ENCODE measurements at regions not wholly inside any gene's neighbourhood (a gene's known extent, or its start where the extent isn't known, plus 50 kb on each side); places are given as distances from the start of the nearest gene placed in this dataset.

DNA sequence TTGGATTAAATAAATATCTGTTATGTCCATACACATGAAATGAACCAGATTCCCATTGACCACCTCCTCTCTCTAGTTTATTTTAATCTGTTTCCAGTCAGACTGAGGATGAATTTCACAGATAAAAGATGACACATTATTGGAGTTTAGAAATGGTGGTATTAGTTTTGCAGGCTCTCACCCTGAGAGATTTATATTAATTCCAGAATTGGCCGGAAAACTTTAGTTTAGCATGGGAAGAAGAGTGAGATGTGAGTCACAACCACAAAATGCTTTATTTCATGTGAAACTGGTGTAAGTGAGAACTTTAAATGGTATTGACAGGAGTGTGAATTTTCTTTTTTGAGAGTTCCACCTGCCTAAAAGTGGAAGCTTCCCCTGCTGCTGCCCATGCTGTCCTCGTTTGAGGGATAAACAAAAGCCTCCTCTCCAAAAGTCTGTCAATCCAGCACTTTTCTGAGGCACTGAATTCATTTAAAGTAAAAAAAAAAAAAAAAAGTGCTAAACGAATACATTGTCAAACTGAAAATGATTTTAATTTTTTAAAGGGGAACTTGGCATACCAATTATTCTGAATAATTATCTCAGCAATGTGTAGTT is 65.1 kb upstream of the EPHA3 start:
- DNase-seq (ENCODE audit: low spot score), result no peak

DNA sequence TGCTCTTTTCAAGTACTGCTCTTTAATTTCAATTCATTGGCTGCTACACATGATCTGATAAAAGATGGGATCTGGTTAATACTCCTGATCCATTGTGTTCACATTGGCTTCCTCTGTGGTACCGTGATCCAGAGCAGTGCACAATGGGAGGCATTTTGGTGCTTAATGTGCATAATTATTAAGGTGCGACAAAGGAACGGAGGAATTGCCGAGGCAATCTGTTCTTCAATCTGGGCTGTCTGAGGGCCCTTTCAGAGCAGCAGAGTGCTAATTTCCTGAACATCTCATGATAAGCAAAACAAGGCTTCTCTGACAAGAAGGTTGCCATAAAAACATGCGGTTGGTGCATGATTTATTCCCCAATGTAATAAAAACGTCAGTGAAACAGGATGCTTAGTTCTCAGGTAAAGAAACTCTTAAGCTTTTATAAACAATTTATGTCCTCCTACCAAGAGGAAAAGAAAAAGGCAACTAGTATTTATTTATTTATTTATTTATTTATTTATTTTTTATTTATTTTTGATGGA is 64.0 kb upstream of the EPHA3 start:
- no peak for DNase-seq (ENCODE audit: low spot score)

- DNase-seq (ENCODE audit: low spot score), result no peak
These were observed 60.8 kb upstream of the EPHA3 start for GRCh38 chr3:89046661-89047060.

GRCh38 chr3:89049119-89049518 is 58.3 kb upstream of the EPHA3 start:
- no peak for DNase-seq (ENCODE audit: low spot score)

DNA sequence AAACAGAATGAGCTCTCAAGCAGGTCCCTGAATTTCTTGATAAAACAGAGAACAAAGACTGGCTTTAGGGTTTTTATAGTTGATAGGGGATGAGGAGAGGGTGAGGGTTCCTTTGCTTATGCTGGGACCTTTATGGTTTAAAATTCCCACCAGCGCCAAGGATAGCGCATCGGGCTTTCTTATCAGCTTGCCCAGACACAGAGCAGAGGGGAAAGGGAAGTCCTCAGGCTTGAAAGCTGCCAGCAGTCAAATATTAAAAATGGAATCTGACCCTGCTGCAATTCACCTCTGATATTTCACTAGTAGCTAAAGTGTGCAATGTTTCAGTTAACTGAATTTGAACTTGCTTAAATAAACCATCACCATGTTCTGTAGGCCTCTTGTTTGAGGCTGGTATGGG is 55.0 kb upstream of the EPHA3 start:
- DNase-seq (ENCODE audit: low spot score), result no peak

DNA sequence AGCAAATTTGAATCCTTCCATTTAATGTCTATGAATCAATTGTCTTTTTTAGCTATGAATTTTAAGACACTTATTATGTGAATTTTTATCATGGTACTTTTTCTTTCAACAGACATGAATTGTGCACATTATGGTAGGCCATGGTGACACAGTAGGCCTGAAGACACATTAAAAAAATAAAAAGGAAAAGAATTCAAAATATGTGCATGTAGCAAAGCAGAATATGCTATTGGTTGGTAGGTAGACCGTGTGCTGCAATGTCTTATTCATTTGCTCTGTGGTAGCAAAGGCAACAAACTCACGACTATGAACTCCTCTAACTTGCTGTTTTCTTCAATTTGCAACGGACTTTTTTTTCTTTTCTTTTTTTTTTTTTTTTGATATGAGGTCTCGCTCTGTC is 50.0 kb upstream of the EPHA3 start:
- no peak for DNase-seq (ENCODE audit: low spot score)
